ENCODE measurements at regions not wholly inside any gene's neighbourhood (a gene's known extent, or its start where the extent isn't known, plus 50 kb on each side); places are given as distances from the start of the nearest gene placed in this dataset.

- H3K9me3 ChIP-seq (ENCODE audit: low read depth), result no peaks in the 10 kb centered on the region
- TF ChIP-seq CTCF (IDR thresholded peaks at IDR 0.05), result no peak
- no peaks in the 10 kb centered on the region for H3K36me3 Mint-ChIP-seq
- no peaks in the 10 kb centered on the region for H3K79me2 ChIP-seq (ENCODE audit: low read depth)
- H3K27ac Mint-ChIP-seq, result no peak overlapping the region
- H3K9ac ChIP-seq, result no peak overlapping the region
- no peaks in the 10 kb centered on the region for H3K4me1 ChIP-seq
- H3K27me3 Mint-ChIP-seq (ENCODE audit: insufficient read depth, low read depth), result no peaks in the 10 kb centered on the region
- no peak overlapping the region for H3K4me2 ChIP-seq
- no peak overlapping the region for H3K4me3 ChIP-seq
- H4K20me1 ChIP-seq (ENCODE audit: low read depth), result no peaks in the 10 kb centered on the region
- H3K36me3 ChIP-seq, result no peaks in the 10 kb centered on the region
- no peak for DNase-seq (ENCODE audit: low spot score)
- H3K9me3 Mint-ChIP-seq, result no peaks in the 10 kb centered on the region
- no peak overlapping the region for H2AFZ ChIP-seq (replicated peaks)
- no peaks in the 10 kb centered on the region for H3K4me1 Mint-ChIP-seq
- H3K4me3 Mint-ChIP-seq, result no peak overlapping the region
- H3K27me3 ChIP-seq, result no peaks in the 10 kb centered on the region
- H3F3A ChIP-seq (ENCODE audit: low read depth), result no peaks in the 10 kb centered on the region
- no peak overlapping the region for H3K27ac ChIP-seq
Measured at GRCh38 chr2:14480906-14481305, 151.6 kb upstream of the LRATD1 start.

- Mint-ChIP-seq H3K9me3 (no peaks in the 10 kb centered on the region), H3K4me1 (peaks cover 22% of the 10 kb centered on the region), H3K27ac (peak overlapping the region; percentile 74), H3K36me3 (no peaks in the 10 kb centered on the region), H3K27me3 (ENCODE audit: insufficient read depth, low read depth) (no peaks in the 10 kb centered on the region), H3K4me3 (no peak overlapping the region)
- Histone ChIP-seq H3K27me3 (no peaks in the 10 kb centered on the region), H3K4me3 (no peak overlapping the region), H3K4me2 (no peak overlapping the region), H2AFZ (replicated peaks) (no peak overlapping the region), H3K79me2 (ENCODE audit: low read depth) (no peaks in the 10 kb centered on the region), H3K9me3 (ENCODE audit: low read depth) (no peaks in the 10 kb centered on the region), H3F3A (ENCODE audit: low read depth) (no peaks in the 10 kb centered on the region), H4K20me1 (ENCODE audit: low read depth) (no peaks in the 10 kb centered on the region), H3K4me1 (peaks cover 8% of the 10 kb centered on the region), H3K36me3 (no peaks in the 10 kb centered on the region), H3K27ac (no peak overlapping the region), H3K9ac (no peak overlapping the region)
- TF ChIP-seq EZH2phosphoT487 (IDR thresholded peaks at IDR 0.05), result no peak
- no peak for TF ChIP-seq EZH2 (IDR thresholded peaks at IDR 0.05)
- no peak for TF ChIP-seq CTCF (IDR thresholded peaks at IDR 0.05)
- DNase-seq (ENCODE audit: low spot score), result peak; percentile 55
Measured at GRCh38 chr2:14492920-14493503, 139.5 kb upstream of the LRATD1 start.

GRCh38 chr2:14494759-14495158 lies 137.8 kb upstream of the LRATD1 start:
- no peaks in the 10 kb centered on the region for H3K9me3 Mint-ChIP-seq
- H3K4me3 ChIP-seq, result no peak overlapping the region

More at GRCh38 chr2:14494759-14495158, 137.8 kb upstream of the LRATD1 start:
- H2AFZ ChIP-seq (replicated peaks), result no peak overlapping the region
- no peak overlapping the region for H3K9ac ChIP-seq
- no peak overlapping the region for H3K27ac ChIP-seq
- no peaks in the 10 kb centered on the region for H3F3A ChIP-seq (ENCODE audit: low read depth)
- Mint-ChIP-seq H3K4me1 (peaks cover 22% of the 10 kb centered on the region), H3K27ac (no peak overlapping the region), H3K27me3 (ENCODE audit: insufficient read depth, low read depth) (no peaks in the 10 kb centered on the region), H3K36me3 (no peaks in the 10 kb centered on the region), H3K4me3 (no peak overlapping the region)
- TF ChIP-seq CTCF (IDR thresholded peaks at IDR 0.05) (no peak), EZH2 (IDR thresholded peaks at IDR 0.05) (no peak), EZH2phosphoT487 (IDR thresholded peaks at IDR 0.05) (no peak)
- H3K36me3 ChIP-seq, result no peaks in the 10 kb centered on the region
- peaks cover 8% of the 10 kb centered on the region for H3K4me1 ChIP-seq
- no peak for DNase-seq (ENCODE audit: low spot score)
- H3K4me2 ChIP-seq, result no peak overlapping the region
- no peaks in the 10 kb centered on the region for H4K20me1 ChIP-seq (ENCODE audit: low read depth)
- no peaks in the 10 kb centered on the region for H3K79me2 ChIP-seq (ENCODE audit: low read depth)
- H3K27me3 ChIP-seq, result no peaks in the 10 kb centered on the region
- no peaks in the 10 kb centered on the region for H3K9me3 ChIP-seq (ENCODE audit: low read depth)
